AG04450 (cell line): ENCODE measurements at regions not wholly inside any gene's neighbourhood (a gene's known extent, or its start where the extent isn't known, plus 50 kb on each side); places are given as distances from the start of the nearest gene placed in this dataset.

ENCODE experiments used
- CTCF ChIA-PET: fragments of 300-600, 350-600 bp; formaldehyde crosslinking; extraction: SDS; loops from one replicate; lab custom pipeline; 2022; ENCODE audit warnings: antibody characterized with exemption, inconsistent platforms; lab: Charles Lee
- POLR2A ChIA-PET: fragments of 350-600 bp; formaldehyde crosslinking; extraction: SDS; loops from one replicate; lab custom pipeline; 2021; ENCODE audit warnings: antibody characterized with exemption, inconsistent platforms; lab: Yijun Ruan, JAX
- DNase-seq: peaks from one replicate; pipeline ENCODE4 v3.0.0-alpha.2; 2011; ENCODE audit warnings: low read depth, low spot score
- H3K27ac ChIP-seq: one replicate; pipeline ENCODE4 v1.5.1; 2012; ENCODE audit warnings: low read depth, low read length, control low read depth
- H3K27me3 ChIP-seq: one replicate; pipeline ENCODE4 v1.6.0; 2012; ENCODE audit warnings: low read length; ENCODE audit not compliant: control insufficient read depth, insufficient read depth
- H3K4me3 ChIP-seq: 2 replicates; pipeline ENCODE4 v1.5.1; 2011; ENCODE audit warnings: mild to moderate bottlenecking, low read depth, low read length, control low read depth
- H3K9me3 ChIP-seq: 2 replicates; pipeline ENCODE4 v1.5.1; 2012; ENCODE audit warnings: low read length; ENCODE audit not compliant: control insufficient read depth, insufficient read depth
- TF ChIP-seq, protein P1 (sequence below): IDR thresholded peaks from 2 replicates; pipeline ENCODE4 v1.5.1; 2011; ENCODE audit warnings: low read depth, low read length, control low read depth, inconsistent platforms

DNA sequence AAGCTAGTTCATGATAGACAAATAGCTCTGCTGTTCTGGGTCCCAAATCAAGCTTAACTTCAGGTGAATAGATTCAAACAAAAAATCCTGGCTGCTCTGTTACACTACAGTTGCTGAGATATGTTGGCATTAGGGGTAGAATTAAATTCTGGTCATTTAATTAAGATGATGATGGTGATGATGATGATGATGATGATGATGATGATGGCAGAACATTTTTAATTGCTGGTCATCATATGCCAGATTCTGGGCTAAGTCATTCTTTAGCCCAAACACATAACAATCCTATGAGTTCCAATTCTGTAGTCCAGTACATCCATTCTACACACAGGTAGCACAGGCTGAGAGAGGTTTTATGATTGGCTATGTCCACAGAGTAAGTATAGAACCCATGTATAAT lies 741.5 kb downstream of the STIM2 start:
- TF ChIP-seq, protein P1, sequence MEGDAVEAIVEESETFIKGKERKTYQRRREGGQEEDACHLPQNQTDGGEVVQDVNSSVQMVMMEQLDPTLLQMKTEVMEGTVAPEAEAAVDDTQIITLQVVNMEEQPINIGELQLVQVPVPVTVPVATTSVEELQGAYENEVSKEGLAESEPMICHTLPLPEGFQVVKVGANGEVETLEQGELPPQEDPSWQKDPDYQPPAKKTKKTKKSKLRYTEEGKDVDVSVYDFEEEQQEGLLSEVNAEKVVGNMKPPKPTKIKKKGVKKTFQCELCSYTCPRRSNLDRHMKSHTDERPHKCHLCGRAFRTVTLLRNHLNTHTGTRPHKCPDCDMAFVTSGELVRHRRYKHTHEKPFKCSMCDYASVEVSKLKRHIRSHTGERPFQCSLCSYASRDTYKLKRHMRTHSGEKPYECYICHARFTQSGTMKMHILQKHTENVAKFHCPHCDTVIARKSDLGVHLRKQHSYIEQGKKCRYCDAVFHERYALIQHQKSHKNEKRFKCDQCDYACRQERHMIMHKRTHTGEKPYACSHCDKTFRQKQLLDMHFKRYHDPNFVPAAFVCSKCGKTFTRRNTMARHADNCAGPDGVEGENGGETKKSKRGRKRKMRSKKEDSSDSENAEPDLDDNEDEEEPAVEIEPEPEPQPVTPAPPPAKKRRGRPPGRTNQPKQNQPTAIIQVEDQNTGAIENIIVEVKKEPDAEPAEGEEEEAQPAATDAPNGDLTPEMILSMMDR = no peak
- no peak for DNase-seq
- POLR2A ChIA-PET = no interaction called here
- CTCF ChIA-PET = no interaction called here
- no peak overlapping the region for H3K4me3 ChIP-seq
- H3K9me3 ChIP-seq = no peaks in the 10 kb centered on the region
- no peaks in the 10 kb centered on the region for H3K27me3 ChIP-seq
- no peak overlapping the region for H3K27ac ChIP-seq

DNA sequence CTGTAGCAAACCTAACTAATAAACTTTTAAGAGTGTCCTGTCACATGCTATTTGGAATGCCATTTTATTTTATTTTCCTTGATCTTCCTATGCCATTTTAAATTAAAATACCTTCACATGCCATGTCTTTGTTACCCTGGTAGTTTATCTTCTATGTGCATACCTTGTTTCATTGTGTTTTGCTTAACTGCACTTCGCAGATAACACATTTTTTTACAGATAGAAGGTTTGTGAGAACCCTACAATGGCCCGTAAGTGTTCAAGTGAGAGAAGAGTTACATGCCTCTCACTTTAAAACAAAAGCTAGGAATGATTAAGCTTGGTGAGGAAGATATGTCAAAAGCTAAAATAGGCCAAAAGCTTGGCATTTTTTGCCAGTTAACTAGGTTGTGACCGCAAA lies 744.1 kb downstream of the STIM2 start:
- no peak for DNase-seq
- Histone ChIP-seq H3K9me3 (no peaks in the 10 kb centered on the region), H3K27ac (no peak overlapping the region), H3K27me3 (no peaks in the 10 kb centered on the region), H3K4me3 (no peak overlapping the region)
- POLR2A ChIA-PET = no interaction called here
- TF ChIP-seq, protein P1 = no peak
- CTCF ChIA-PET = interaction anchor here (0.6 kb wide), 1 partner anchor 1672 kb away, joined by 3 read pairs; no protein-coding TSS in a partner anchor

DNA sequence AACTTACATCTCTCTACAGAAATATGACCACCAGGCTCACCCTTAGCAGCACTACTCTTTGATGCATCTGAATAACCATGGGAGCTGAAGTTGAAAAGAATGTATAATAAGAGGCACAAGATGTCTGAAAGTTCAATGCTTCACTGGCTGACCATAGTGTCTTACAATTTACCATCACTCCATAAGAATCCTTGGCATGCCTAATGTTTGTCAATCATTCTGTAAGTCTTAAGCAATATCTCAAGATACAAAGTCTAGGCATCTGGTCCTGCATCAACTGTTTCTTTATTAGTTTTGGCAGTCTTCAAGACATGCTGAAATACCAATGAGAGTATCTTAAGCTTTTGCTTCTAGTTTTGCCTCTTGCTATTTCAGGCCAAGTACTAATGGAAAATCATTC lies 755.5 kb downstream of the STIM2 start:
- CTCF ChIA-PET = no interaction called here
- no peak for DNase-seq
- Histone ChIP-seq H3K27me3 (no peaks in the 10 kb centered on the region), H3K27ac (no peak overlapping the region), H3K4me3 (no peak overlapping the region), H3K9me3 (peaks cover 10% of the 10 kb centered on the region)
- TF ChIP-seq, protein P1 = no peak
- POLR2A ChIA-PET = no interaction called here

DNA sequence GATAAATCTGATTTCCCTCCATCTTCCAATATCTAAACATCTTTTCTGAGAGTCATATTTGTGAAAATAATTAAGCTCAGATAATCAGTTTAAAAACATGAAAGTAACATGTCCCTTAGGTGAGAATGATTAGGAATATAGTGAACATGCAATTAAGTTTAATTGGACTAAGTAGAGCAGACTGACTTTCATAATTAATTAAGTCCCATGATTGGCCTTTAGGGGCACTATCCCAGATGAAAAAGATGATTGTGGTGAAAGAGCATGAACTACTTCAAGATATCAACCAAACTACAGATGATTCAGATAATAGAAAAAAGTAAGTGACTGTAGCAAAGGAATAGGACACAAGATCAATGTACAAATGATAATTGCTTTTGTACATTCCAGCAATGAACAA lies 758.8 kb downstream of the STIM2 start:
- no peaks in the 10 kb centered on the region for H3K27me3 ChIP-seq
- peaks cover 7% of the 10 kb centered on the region for H3K9me3 ChIP-seq
- no peak overlapping the region for H3K4me3 ChIP-seq
- ChIA-PET CTCF (no interaction called here), POLR2A (no interaction called here)
- TF ChIP-seq, protein P1 = no peak
- DNase-seq = no peak
- no peak overlapping the region for H3K27ac ChIP-seq

DNA sequence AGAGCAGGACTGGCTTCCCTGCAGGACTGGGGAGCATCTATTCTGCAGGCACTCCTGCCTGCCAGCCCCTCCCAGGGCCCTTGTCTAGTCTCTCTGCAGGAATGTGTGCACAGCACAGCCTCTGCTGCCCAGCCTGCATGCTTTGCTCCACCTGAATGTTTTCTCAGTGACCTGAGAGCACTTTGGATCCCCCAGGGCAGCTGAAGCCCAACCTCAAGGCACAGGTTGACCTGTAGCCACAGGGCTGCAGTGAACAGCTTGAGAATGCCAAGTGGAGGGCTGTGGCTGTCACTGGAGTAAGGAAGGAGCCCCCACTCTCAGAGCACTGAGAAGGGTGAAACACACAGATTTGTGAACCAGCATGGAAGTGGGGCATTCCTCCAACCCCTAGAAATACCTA lies 760.2 kb downstream of the STIM2 start:
- CTCF ChIA-PET = no interaction called here
- no peak for DNase-seq
- Histone ChIP-seq H3K27ac (no peak overlapping the region), H3K4me3 (no peak overlapping the region), H3K27me3 (no peaks in the 10 kb centered on the region), H3K9me3 (peaks cover 7% of the 10 kb centered on the region)
- POLR2A ChIA-PET = no interaction called here
- TF ChIP-seq, protein P1 = no peak
